ENCODE measurements at regions not wholly inside any gene's neighbourhood (a gene's known extent, or its start where the extent isn't known, plus 50 kb on each side); places are given as distances from the start of the nearest gene placed in this dataset.

GRCh38 chr11:88017666-88018065, 157.6 kb downstream of the RAB38 start:
- TF ChIP-seq CTCF (conservative IDR thresholded peaks at IDR 0.05 in 1 of 2, IDR thresholded peaks at IDR 0.05 in 1 of 2; ENCODE audit: low read depth in 1 of 2, low read length in 2 of 2) = no peak
- TF ChIP-seq EZH2 (IDR thresholded peaks at IDR 0.05; ENCODE audit: low read length, missing control alignments) = no peak
